CD4-positive, CD25-positive, alpha-beta regulatory T cell (primary cell): ENCODE measurements at regions not wholly inside any gene's neighbourhood (a gene's known extent, or its start where the extent isn't known, plus 50 kb on each side); places are given as distances from the start of the nearest gene placed in this dataset.

Experiments
- ATAC-seq, 2 donors: fragments of 150-1000 bp; cut with Tn5 transposase; one replicate each; pipeline ENCODE4 v1.10.0; 2021; ENCODE audit warnings: low read depth in 2 of 2, moderate number of reproducible peaks in 2 of 2, moderate library complexity in 1 of 2
- DNase-seq, 3 donors: peaks; one replicate each; pipeline versions ENCODE4 v3.0.0 to v3.0.0-alpha.2; 2012 to 2022; ENCODE audit warnings: mixed read lengths in 1 of 3
- H3K27ac ChIP-seq: one replicate; pipeline ENCODE4 v1.7.0; 2013; ENCODE audit warnings: mild to moderate bottlenecking, low read length; ENCODE audit not compliant: insufficient read depth, poor library complexity, severe bottlenecking
- H3K27me3 ChIP-seq: one replicate; pipeline ENCODE4 v1.7.0; 2013; ENCODE audit warnings: low read length; ENCODE audit not compliant: control insufficient read depth, insufficient read depth
- H3K36me3 ChIP-seq: one replicate; pipeline ENCODE4 v1.7.0; 2013; ENCODE audit warnings: mild to moderate bottlenecking, low read length, moderate library complexity; ENCODE audit not compliant: control insufficient read depth, insufficient read depth
- H3K4me1 ChIP-seq: 2 replicates; pipeline ENCODE4 v1.7.0; 2013; ENCODE audit warnings: mild to moderate bottlenecking, low read length; ENCODE audit not compliant: insufficient read depth, control insufficient read depth, poor library complexity, severe bottlenecking
- H3K4me3 ChIP-seq: one replicate; pipeline ENCODE4 v1.7.0; 2013; ENCODE audit warnings: low read depth, mild to moderate bottlenecking, low read length, moderate library complexity
- H3K9me3 ChIP-seq, 2 experiments: 1 replicate in 1 of 2; 2 replicates in 1 of 2; pipeline ENCODE4 v1.7.0; 2013; ENCODE audit warnings: low read length in 2 of 2, mild to moderate bottlenecking in 1 of 2, moderate library complexity in 1 of 2; ENCODE audit not compliant: control insufficient read depth in 2 of 2
- H3K27ac Mint-ChIP-seq, 3 donors: one replicate each; pipeline ENCODE4 v1.8.0; 2020 to 2022; ENCODE audit warnings: mild to moderate bottlenecking in 3 of 3, mixed read lengths in 3 of 3, moderate library complexity in 2 of 3
- H3K27me3 Mint-ChIP-seq: one replicate; pipeline ENCODE4 v1.8.0; 2022; ENCODE audit warnings: mild to moderate bottlenecking, mixed read lengths
- H3K36me3 Mint-ChIP-seq: one replicate; pipeline ENCODE4 v1.8.0; 2020; ENCODE audit warnings: mixed read lengths
- H3K4me1 Mint-ChIP-seq, 4 donors: one replicate each; pipeline ENCODE4 v1.8.0; 2020 to 2022; ENCODE audit warnings: mixed read lengths in 4 of 4, mild to moderate bottlenecking in 1 of 4
- H3K4me3 Mint-ChIP-seq, 4 donors: one replicate each; pipeline ENCODE4 v1.8.0; 2020 to 2022; ENCODE audit warnings: mild to moderate bottlenecking in 4 of 4, mixed read lengths in 4 of 4, moderate library complexity in 3 of 4
- H3K9me3 Mint-ChIP-seq, 7 donors: one replicate each; pipeline ENCODE4 v1.8.0; 2020 to 2022; ENCODE audit warnings: mixed read lengths in 7 of 7, mild to moderate bottlenecking in 3 of 7, moderate library complexity in 2 of 7

DNA sequence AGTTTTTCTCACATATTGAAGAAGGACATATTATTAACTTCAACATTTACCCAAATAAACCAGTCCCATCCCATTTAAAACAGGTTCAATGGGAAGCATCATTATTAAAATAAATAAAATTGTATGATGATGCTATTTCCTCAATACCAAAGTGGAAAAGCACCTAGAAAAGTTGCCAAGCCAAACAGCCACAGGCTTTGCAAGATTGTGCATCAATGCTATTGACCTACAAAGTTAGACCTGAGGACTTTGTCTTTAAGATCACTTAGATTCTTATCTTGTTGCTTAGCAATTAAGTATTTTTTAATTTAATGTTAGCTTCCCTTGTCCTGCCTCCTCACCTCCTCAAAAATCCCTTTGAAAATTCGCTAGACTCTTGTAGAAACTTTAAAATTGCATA is 132.1 kb downstream of the SAMD5 start:
- Histone ChIP-seq H3K27ac (no peak overlapping the region), H3K36me3 (no peaks in the 10 kb centered on the region), H3K4me3 (no peak overlapping the region), H3K27me3 (no peaks in the 10 kb centered on the region), H3K9me3 (no peaks in the 10 kb centered on the region), H3K4me1 (no peaks in the 10 kb centered on the region)
- DNase-seq (no peak), ATAC-seq (no peak)
- peaks cover 0 to 3% (median 0%) of the 10 kb centered on the region in 7 donors for H3K9me3 Mint-ChIP-seq
- no peak overlapping the region for H3K27ac Mint-ChIP-seq
- no peak overlapping the region for H3K4me3 Mint-ChIP-seq
- no peaks in the 10 kb centered on the region for H3K27me3 Mint-ChIP-seq
- H3K36me3 Mint-ChIP-seq = no peaks in the 10 kb centered on the region
- H3K4me1 Mint-ChIP-seq = no peaks in the 10 kb centered on the region

DNA sequence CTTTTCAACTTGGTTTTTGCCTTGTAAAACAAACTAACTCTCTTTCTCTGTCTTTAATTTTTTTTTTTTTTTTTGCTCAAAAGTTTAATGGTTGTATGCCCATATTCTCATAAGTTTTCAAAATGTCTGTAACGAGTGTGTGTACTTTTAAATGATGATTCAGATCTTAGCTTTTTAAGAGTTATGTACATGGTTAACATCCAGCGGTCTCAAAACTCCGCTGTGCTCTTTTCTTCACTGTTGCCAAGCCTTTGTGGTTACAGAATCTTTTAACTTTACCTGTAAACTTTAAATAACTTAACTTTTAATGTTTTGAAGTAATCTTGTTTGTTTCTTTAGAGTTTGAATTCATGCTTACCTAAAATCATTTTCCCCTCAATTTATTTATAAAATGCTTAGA is 133.0 kb downstream of the SAMD5 start:
- H3K4me3 Mint-ChIP-seq = no peak overlapping the region
- Histone ChIP-seq H3K27me3 (no peaks in the 10 kb centered on the region), H3K9me3 (no peaks in the 10 kb centered on the region), H3K36me3 (no peaks in the 10 kb centered on the region), H3K4me1 (no peaks in the 10 kb centered on the region), H3K27ac (no peak overlapping the region), H3K4me3 (no peak overlapping the region)
- no peak for ATAC-seq
- H3K27ac Mint-ChIP-seq = no peak overlapping the region
- no peaks in the 10 kb centered on the region for H3K27me3 Mint-ChIP-seq
- H3K9me3 Mint-ChIP-seq = peaks cover 0 to 3% (median 0%) of the 10 kb centered on the region in 7 donors
- no peaks in the 10 kb centered on the region for H3K36me3 Mint-ChIP-seq
- H3K4me1 Mint-ChIP-seq = no peaks in the 10 kb centered on the region
- no peak for DNase-seq

DNA sequence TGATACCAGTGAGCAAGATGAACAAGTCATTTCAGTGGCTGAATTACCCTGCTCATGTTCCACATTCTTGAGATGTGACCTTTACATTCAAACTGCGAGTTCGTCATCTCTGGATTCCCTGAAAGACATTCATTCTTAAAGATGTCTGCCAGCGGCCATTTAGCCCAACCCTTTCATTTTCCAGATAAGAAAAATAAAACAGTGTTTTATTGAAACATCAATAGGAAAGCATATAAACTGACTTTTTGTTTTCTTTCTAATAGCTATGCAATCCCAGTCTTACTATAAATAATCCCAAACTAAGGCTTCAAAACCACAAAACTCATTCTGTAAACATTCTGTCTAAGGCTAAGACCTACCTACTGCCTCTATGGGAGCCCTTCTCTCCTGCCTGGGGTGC is 134.0 kb downstream of the SAMD5 start:
- ATAC-seq (no peak), DNase-seq (no peak)
- no peaks in the 10 kb centered on the region for H3K4me1 Mint-ChIP-seq
- H3K27me3 Mint-ChIP-seq = no peaks in the 10 kb centered on the region
- H3K4me1 ChIP-seq = no peaks in the 10 kb centered on the region
- H3K4me3 Mint-ChIP-seq = no peak overlapping the region
- H3K27ac Mint-ChIP-seq = no peak overlapping the region
- H3K27me3 ChIP-seq = no peaks in the 10 kb centered on the region
- no peaks in the 10 kb centered on the region for H3K9me3 ChIP-seq
- H3K36me3 Mint-ChIP-seq = no peaks in the 10 kb centered on the region
- no peak overlapping the region for H3K4me3 ChIP-seq
- H3K27ac ChIP-seq = no peak overlapping the region
- peaks cover 0 to 3% (median 0%) of the 10 kb centered on the region in 7 donors for H3K9me3 Mint-ChIP-seq
- H3K36me3 ChIP-seq = no peaks in the 10 kb centered on the region

DNA sequence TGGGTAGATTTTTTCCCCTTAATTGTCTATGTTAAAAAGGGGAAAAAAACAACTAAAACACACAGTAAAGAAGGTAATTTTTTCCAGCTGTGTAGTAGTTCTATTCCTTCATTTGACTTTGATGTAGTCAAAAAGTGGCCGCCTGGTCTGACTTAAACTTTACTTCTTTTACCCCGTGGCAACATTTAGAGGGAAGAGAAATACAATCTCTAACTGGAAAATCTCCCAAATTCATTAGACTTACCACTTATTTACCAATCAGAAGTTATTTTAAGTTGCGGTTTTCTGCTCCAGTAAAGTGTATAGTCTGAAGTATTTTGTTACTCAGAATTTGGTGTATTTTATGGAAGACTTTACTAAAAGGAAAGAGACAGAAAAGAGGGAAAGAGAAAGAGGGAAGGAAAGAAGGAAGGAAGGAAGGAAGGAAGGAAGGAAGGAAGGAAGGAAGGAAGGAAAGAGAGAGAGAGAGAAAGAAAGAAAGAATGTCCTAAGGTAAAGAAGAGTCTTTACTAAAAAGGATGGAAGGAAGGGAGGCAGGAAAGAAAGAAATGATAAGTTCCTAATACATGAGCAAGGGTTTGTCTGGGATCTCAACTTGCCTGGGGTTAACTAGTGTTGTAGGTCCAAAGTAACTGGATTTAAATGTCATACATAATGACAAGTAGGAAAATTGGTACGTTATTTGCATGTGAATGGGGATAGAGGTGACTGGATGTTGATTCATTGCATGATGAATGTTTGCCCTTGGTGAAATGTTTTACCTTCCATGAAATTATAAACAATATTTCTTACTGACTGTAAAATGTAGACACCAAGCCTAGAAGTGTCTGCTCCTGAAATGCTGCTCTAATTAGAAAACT is 135.1 kb downstream of the SAMD5 start:
- DNase-seq = no peak
- no peaks in the 10 kb centered on the region for H3K9me3 Mint-ChIP-seq
- H3K27me3 Mint-ChIP-seq = no peaks in the 10 kb centered on the region

DNA sequence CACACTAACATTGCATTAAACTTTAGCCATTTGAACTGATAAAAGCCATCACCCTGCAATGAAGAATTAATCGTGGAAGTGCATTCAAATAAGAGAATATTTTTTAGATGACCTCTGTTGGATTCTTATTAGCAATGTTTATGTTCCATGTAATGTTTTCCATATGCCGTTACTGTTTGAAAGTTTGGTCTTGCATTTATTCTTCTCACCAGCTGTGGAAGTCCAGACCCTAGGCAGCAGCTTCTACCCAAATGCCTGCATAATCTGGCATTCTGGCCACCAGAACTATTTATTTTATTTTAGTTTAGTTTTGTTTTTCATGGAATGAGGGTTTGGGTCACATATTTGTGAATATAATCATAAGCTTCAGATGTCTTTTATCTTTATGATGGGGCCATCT is 140.4 kb downstream of the SAMD5 start:
- no peak overlapping the region for H3K27ac ChIP-seq
- no peaks in the 10 kb centered on the region for H3K36me3 Mint-ChIP-seq
- H3K9me3 Mint-ChIP-seq = peaks cover 0 to 4% (median 0%) of the 10 kb centered on the region in 7 donors
- no peak overlapping the region for H3K4me3 ChIP-seq
- ATAC-seq (no peak), DNase-seq (no peak)
- H3K9me3 ChIP-seq = no peaks in the 10 kb centered on the region
- H3K36me3 ChIP-seq = no peaks in the 10 kb centered on the region
- no peaks in the 10 kb centered on the region for H3K4me1 Mint-ChIP-seq
- H3K27me3 ChIP-seq = no peaks in the 10 kb centered on the region
- no peak overlapping the region for H3K27ac Mint-ChIP-seq
- no peaks in the 10 kb centered on the region for H3K4me1 ChIP-seq
- no peaks in the 10 kb centered on the region for H3K27me3 Mint-ChIP-seq
- H3K4me3 Mint-ChIP-seq = no peak overlapping the region

More for the DNA sequence above, 135.1 kb downstream of the SAMD5 start:
- H3K27me3 ChIP-seq = no peaks in the 10 kb centered on the region
- no peaks in the 10 kb centered on the region for H3K4me1 ChIP-seq
- no peak overlapping the region for H3K27ac ChIP-seq
- Mint-ChIP-seq H3K36me3 (no peaks in the 10 kb centered on the region), H3K4me3 (no peak overlapping the region), H3K4me1 (no peaks in the 10 kb centered on the region), H3K27ac (no peak overlapping the region)
- no peak for ATAC-seq
- no peak overlapping the region for H3K4me3 ChIP-seq
- no peaks in the 10 kb centered on the region for H3K9me3 ChIP-seq
- no peaks in the 10 kb centered on the region for H3K36me3 ChIP-seq

DNA sequence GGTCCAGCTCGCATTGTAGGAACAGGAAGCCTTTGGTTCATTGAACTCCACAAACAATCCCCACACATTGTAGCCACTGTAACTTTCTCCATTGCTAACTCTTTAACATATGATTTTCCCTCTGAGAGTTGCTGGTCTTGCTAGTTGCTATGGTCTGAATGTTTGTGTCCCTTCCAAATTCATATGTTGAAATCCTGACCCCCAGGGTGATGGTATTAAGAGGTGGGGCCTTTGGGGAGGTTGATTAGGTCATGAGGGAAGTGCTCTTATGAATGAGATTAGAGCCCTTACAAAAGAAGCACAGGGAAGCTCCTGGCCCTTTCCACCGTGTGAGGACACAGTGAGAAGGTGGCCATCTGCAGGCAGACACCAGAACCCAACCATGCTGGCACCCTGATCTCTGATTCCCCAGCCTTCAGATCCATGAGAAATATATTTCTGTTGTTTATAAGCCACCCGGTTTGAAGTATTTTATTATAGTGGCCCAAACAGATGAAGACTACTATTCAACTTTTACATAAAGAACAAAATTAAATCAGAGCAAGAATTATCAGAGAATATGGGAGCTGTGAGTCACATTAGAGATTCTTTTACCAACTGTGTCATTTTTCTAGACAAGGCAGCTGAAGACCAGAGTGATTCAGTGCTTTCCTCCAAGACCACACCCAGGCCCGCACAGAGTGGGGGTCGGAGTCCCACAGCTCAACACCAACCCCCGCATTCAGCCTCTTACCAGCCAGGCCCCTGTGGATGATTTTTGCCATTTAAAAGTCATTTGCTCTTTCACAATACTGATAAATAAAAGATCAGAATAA is 143.0 kb downstream of the SAMD5 start:
- no peaks in the 10 kb centered on the region for H3K4me1 ChIP-seq
- no peaks in the 10 kb centered on the region for H3K36me3 ChIP-seq
- Mint-ChIP-seq H3K9me3 (peaks cover 0 to 4% (median 0%) of the 10 kb centered on the region in 7 donors), H3K27ac (no peak overlapping the region), H3K27me3 (no peaks in the 10 kb centered on the region), H3K4me3 (no peak overlapping the region), H3K4me1 (no peaks in the 10 kb centered on the region), H3K36me3 (no peaks in the 10 kb centered on the region)
- no peaks in the 10 kb centered on the region for H3K9me3 ChIP-seq
- ATAC-seq = no peak
- DNase-seq = no peak
- H3K27me3 ChIP-seq = no peaks in the 10 kb centered on the region
- no peak overlapping the region for H3K4me3 ChIP-seq
- H3K27ac ChIP-seq = no peak overlapping the region

DNA sequence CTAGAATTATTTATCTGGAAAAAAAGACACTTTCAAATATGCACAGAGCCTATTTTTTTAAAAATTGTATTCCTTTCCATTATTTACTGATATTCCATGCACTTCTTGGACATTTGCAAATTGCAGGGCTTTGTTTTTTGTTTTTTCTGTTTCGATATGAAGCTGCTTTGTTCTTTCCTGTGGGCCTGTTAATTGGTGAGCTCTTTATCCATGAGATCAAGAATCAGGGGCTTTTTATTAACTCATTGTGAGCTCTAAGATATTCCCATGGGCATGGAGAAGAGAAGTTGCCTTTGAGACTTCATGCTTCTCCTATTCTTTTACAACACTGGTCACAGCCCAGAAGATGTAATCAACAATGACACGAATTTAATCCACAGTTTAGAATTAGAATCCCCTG is 145.1 kb downstream of the SAMD5 start:
- ATAC-seq (no peak), DNase-seq (no peak)
- H3K4me1 Mint-ChIP-seq = no peaks in the 10 kb centered on the region
- no peaks in the 10 kb centered on the region for H3K27me3 Mint-ChIP-seq
- H3K27ac Mint-ChIP-seq = no peak overlapping the region
- Histone ChIP-seq H3K36me3 (no peaks in the 10 kb centered on the region), H3K27me3 (no peaks in the 10 kb centered on the region), H3K4me3 (no peak overlapping the region), H3K27ac (no peak overlapping the region), H3K9me3 (no peaks in the 10 kb centered on the region), H3K4me1 (no peaks in the 10 kb centered on the region)
- H3K9me3 Mint-ChIP-seq = peaks cover 0 to 4% (median 0%) of the 10 kb centered on the region in 7 donors
- H3K4me3 Mint-ChIP-seq = no peak overlapping the region
- H3K36me3 Mint-ChIP-seq = no peaks in the 10 kb centered on the region
